Transverse colon (tissue), 4 donors: ENCODE measurements at regions not wholly inside any gene's neighbourhood (a gene's known extent, or its start where the extent isn't known, plus 50 kb on each side); places are given as distances from the start of the nearest gene placed in this dataset.

Experiments used
- EP300 ChIP-seq: sonication (generic); formaldehyde crosslinking; IDR thresholded peaks from one replicate; pipeline ENCODE4 v1.6.1; 2017; ENCODE audit warnings: antibody characterized with exemption, low read depth
- POLR2A ChIP-seq: fragments of 450-650 bp; IDR thresholded peaks from one replicate; pipeline ENCODE4 v1.6.1; 2016; ENCODE audit warnings: antibody characterized with exemption, mild to moderate bottlenecking, moderate library complexity
- POLR2AphosphoS5 ChIP-seq, 3 donors: sonication (generic); formaldehyde crosslinking; IDR thresholded peaks; one replicate each; pipeline ENCODE4 v1.6.1; 2016; ENCODE audit warnings: antibody characterized with exemption in 3 of 3
- TF ChIP-seq, protein P1 (sequence below), 5 experiments: fragments of 200-600 bp in 3 of 5; fragments of 450-650 bp in 2 of 5; sonication (generic) in 3 of 5; IDR thresholded peaks; 1 replicate in 2 of 5; 2 replicates in 3 of 5; pipeline ENCODE4 v1.5.1; 2016 to 2017; ENCODE audit warnings: antibody characterized with exemption in 5 of 5, inconsistent platforms in 3 of 5, mild to moderate bottlenecking in 2 of 5, moderate library complexity in 1 of 5

- TF ChIP-seq, protein P1, sequence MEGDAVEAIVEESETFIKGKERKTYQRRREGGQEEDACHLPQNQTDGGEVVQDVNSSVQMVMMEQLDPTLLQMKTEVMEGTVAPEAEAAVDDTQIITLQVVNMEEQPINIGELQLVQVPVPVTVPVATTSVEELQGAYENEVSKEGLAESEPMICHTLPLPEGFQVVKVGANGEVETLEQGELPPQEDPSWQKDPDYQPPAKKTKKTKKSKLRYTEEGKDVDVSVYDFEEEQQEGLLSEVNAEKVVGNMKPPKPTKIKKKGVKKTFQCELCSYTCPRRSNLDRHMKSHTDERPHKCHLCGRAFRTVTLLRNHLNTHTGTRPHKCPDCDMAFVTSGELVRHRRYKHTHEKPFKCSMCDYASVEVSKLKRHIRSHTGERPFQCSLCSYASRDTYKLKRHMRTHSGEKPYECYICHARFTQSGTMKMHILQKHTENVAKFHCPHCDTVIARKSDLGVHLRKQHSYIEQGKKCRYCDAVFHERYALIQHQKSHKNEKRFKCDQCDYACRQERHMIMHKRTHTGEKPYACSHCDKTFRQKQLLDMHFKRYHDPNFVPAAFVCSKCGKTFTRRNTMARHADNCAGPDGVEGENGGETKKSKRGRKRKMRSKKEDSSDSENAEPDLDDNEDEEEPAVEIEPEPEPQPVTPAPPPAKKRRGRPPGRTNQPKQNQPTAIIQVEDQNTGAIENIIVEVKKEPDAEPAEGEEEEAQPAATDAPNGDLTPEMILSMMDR (IDR thresholded peaks at IDR 0.05) = no peak
- TF ChIP-seq POLR2A = no peak
- no peak for TF ChIP-seq POLR2AphosphoS5 (IDR thresholded peaks at IDR 0.05)
- TF ChIP-seq EP300 = no peak
Observed at GRCh38 chr6:15714658-15715057, 51.8 kb upstream of the DTNBP1 start.
